Suppressor macrophage treated with lipopolysaccharide for 1 hour (primary cell): ENCODE measurements at regions not wholly inside any gene's neighbourhood (a gene's known extent, or its start where the extent isn't known, plus 50 kb on each side); places are given as distances from the start of the nearest gene placed in this dataset.
A peak's percentile ranks its signal among the peaks of the same experiment; 100 is the strongest.
"Not testable (repeated sequence)": the region's sequence is repeated elsewhere in the genome, so short reads cannot be mapped to it uniquely, and the experiment has no call there.

Experiments used
- DNase-seq, 3 donors: peaks; one replicate each; pipeline ENCODE4 v3.0.0-alpha.2; 2020 to 2022

DNA sequence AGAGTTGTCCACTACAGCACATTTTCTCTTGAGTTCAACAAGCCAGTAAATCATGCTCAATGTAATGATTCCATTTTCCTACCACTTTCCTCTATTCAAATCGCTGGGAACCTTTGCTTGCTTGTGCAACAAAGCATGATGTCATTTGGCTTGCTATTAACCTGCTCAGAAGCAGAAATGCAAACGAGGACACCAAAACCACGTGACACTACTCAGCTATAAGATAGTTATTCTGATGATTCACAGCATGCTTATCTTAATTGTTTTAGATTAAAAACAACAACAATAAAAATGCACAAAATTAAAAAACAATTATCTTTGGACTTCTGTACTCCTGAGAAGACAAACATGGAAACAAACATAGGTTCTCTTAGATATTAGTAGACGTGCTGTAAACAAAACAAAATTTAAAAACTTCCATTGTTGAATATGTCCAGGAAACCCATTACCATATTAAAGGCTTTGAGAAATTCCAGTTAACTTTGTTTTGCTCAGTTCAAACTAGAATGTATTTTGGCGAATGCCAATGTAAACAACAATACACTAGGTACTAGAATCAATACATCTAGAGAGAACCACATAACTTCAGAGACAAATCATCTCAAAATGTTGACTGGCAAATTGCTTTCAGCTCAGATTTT is 77.5 kb upstream of the KRAS start:
- DNase-seq = peak; percentile 31 to 63 (median 45)

DNA sequence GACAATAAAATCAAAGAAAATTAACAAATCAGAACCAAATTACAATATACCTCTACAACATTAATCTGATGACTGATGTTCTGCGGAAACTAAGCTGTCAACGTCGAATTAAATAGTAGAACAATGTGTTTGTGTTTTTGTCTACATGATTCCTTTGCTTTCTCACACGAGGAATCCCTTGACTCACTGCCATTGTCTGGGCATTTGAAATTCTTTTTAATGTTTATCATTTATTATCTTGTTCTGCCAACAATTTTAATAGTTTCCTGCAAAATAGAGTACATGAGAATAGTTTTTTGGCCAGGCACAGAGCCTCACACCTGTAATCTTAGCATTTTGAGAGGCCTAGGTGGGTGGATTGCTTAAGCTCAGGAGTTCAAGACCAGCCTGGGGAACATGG is 76.6 kb upstream of the KRAS start:
- DNase-seq = no peak

DNA sequence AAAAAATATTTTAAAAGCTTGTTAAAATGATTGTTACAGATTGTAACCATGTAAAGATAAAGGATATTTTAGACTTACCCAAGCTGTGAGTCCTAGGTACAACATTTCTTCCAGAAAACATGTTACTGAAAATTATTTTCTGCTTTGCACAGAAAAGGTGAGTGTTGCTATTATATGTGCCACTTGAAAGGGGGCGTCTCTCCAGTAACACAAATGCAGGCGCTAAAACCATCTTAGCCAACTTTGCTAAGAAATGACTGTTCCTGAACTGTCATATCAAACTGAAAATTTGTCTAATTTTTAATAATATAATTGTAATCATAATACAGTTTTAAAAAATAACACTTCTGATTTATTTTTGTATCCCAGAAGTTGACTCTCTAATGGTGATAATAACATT is 75.6 kb upstream of the KRAS start:
- DNase-seq = no peak

- no peak for DNase-seq
Observed at GRCh38 chr12:25324861-25325260, 74.1 kb upstream of the KRAS start.

DNA sequence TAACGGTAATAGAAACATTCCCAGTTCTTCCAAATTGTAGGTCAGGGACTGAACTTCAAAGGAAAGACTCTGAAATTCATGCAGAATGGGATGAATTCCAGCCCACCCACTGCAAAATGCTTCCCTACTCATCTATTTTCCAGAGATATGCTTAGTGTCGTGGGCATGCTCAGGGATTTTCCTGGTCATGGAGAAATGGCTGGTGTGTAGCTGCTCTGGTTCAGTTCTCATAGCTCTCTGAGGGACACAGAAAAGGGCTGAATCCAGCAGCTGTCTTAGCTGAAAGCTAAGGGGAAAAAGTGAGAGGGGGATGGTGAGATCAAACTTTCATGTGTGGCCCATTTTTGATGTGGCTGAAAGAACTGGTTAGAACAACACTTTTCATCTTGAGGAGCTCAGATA is 72.9 kb upstream of the KRAS start:
- no peak for DNase-seq

DNA sequence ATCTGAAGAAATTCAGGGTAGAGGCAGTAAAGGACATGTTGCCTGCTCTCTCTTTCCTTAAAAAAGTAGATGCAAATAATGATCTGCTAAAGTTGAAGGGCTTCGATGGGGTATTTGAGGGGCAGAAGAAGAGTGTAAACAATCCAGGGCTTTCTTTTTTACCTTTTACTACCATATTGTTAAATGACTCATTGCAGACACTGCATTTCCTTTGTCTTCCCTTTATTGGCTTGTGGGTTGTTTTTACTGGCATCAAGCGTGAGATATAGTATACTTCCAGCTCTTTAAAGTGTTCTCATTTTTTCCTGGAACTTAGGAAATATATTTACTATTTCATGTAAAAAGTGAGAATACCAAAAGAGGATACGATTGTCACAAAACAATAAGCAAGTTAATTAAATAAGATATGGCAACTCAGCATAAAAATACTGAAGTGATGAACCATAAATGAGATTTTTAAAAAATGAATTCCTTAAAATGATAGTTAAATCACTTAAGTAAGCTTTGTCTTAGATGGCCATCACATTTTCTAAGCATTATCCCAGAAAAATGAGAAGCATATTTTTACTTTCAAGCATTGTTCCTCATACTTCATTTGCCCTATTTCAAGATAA is 72.3 kb upstream of the KRAS start:
- DNase-seq = peak in 1 of 3 donors; percentile 11

GRCh38 chr12:25322351-25322750 is 71.6 kb upstream of the KRAS start:
- no peak for DNase-seq

GRCh38 chr12:25321772-25322171 is 71.0 kb upstream of the KRAS start:
- no peak for DNase-seq

DNA sequence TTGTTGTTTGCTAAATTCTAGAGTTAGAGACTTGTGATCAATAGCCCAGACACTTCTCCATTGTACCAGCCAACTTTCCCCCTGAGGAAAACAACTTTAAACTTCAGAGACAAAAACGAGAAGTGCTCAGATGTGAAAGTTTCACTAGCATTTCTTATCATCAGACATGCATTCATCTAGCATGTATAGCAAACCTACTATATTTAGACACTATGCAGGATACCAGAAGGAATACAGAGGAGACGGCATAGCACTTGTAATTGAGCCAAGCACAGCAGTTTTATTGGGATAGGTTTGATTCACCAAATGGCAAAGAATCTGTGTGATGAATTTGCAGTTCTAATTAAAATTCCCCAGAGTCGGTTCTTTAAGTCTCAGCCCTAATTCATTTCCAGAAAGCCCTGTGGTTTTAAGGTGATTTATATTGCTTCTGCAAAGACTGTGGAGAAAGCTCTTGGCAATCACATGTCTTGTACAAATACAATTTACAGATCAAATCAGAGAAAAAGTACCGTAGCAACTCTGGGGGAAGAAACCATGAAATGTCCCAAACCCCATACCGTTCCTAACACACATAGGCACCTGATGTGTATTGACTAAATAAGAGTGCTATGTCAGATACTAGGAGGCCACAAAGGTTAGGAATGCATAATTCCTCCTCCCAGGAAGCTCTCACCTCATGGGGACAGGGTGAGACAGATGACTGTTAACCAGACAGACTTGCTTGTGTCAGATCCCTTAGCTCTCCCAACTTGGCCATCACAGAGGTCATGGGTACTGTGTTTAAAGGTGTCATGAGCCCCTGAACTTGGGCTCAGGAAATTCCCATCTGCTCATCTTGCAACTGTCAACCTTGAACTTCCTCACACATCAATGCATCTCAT is 69.6 kb upstream of the KRAS start:
- DNase-seq = peak in 2 of 3 donors; percentile 24 to 37

DNA sequence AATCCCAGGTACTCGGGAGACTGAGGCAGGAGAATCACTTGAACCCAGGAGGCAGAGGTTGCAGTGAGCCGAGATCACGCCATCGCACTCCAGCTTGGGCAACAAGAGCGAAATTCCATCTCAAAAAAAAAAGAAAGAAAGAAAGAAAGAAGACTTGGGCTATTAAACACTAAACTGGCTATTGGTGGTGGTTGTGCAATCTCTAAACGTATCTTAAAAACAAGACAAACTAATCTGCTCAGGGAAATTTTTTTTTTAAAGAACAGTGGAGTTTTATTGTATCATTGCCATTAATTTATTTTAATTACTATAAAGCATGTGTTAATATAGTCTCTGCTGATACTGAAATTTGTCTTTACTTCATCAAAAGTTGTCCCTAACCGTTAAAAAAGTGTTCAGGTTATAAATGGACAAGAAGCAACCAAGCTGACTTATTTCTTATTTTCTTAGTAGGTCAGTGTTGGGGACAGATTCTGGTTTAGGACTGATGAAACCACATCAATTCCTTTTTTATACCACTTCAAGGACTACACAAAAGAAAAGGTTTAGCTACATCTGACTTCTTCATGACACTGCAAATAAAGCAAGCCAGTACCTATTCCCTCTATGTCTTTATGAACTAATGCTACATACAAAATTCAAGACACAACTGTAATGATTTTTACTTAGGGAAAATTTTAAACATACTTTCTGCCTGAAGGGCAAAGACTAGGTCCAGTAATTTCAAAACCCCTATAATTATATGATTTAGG is 68.7 kb upstream of the KRAS start:
- no peak for DNase-seq

DNA sequence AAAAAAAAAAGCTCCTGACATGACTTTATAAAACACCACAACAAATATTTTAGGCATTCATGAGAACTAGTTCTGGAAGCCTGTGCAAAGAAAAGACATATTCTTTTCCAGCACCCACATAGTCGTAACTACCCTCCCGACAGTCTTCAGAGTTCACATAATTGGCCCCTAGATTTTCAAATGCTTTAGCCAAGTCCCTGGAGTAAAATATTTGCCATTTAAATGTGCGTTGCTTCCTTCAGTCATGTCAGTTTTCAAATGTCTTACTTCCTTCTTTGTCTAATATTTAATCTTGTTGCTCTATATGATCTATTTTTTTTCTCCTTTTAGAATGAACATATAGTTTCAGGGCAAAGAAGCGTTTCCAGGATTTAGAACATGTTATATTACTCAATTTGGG is 66.8 kb upstream of the KRAS start:
- no peak for DNase-seq

GRCh38 chr12:25315388-25315787 is 64.7 kb upstream of the KRAS start:
- DNase-seq = no peak

- not testable (repeated sequence) for DNase-seq
Observed at GRCh38 chr12:25313266-25313990, 62.7 kb upstream of the KRAS start.

- DNase-seq = peak; percentile 31 to 65 (median 42)
Observed at GRCh38 chr12:25311506-25311905, 60.8 kb upstream of the KRAS start.

- DNase-seq = not testable (repeated sequence)
Observed at GRCh38 chr12:25310071-25310470, 59.3 kb upstream of the KRAS start.

DNA sequence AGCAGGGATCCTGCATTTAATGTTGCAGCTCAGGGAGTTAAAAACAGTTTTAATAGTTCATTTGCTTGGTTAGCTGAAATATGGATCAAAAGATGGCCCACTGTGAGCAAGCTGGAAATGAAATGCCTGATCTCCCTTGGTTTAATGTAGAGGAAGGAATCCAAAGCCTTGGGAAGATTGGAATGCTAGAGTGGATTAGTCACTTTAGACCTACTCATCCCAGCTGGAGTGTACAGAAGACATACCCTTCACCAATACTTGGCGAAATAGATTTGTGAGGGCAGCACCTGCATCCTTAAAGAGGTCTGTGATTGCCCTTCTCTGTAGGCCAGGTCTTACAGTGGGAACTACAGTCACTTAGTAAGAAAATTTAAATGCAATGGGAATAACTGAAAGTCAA is 58.0 kb upstream of the KRAS start:
- DNase-seq = no peak

DNA sequence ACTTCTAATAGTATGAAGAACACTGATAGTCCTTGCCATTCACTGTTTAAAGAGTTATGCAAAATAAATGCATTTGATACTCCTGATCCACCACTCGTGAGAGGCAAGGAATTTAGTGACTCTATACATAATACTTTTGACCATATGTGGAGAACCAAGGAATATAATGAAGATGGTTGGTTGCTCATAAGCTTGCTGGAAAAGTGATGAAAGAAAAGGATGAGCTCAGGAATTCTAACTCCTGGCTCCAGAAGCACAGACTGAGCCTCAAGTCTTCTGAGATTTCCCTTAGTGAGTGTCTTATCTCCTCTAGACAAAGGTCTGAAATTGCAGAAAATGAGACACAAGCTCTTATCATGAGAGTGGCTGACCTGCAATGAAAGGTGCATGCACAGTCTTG is 57.1 kb upstream of the KRAS start:
- no peak for DNase-seq

GRCh38 chr12:25301798-25302197 is 51.1 kb upstream of the KRAS start:
- DNase-seq = no peak
